KMS-11 (cell line): ENCODE measurements at regions not wholly inside any gene's neighbourhood (a gene's known extent, or its start where the extent isn't known, plus 50 kb on each side); places are given as distances from the start of the nearest gene placed in this dataset.

Experiments
- H2AFZ ChIP-seq: fragments of 200-600 bp; sonication (generic); 2 replicates; pipeline ENCODE4 v1.6.1; 2016; ENCODE audit warnings: antibody characterized with exemption, mixed run types, low read depth
- H3K27ac ChIP-seq: fragments of 200-600 bp; sonication (generic); 2 replicates; pipeline ENCODE4 v1.6.1; 2016; ENCODE audit warnings: mild to moderate bottlenecking, mixed run types
- H3K27me3 ChIP-seq: fragments of 200-600 bp; sonication (generic); 2 replicates; pipeline ENCODE4 v1.6.1; 2017; ENCODE audit warnings: mild to moderate bottlenecking, low read depth, mixed run types, moderate library complexity; ENCODE audit not compliant: insufficient read depth
- H3K36me3 ChIP-seq: fragments of 200-600 bp; sonication (generic); 2 replicates; pipeline ENCODE4 v1.6.1; 2017; ENCODE audit warnings: mild to moderate bottlenecking, mixed run types; ENCODE audit not compliant: insufficient read depth
- H3K4me1 ChIP-seq: fragments of 200-600 bp; sonication (generic); 2 replicates; pipeline ENCODE4 v1.6.1; 2016; ENCODE audit warnings: mild to moderate bottlenecking, low read depth, mixed run types; ENCODE audit not compliant: poor library complexity, severe bottlenecking
- H3K4me2 ChIP-seq: fragments of 200-600 bp; sonication (generic); 2 replicates; pipeline ENCODE4 v1.7.0; 2016; ENCODE audit warnings: mild to moderate bottlenecking, mixed run types
- H3K4me3 ChIP-seq: fragments of 200-600 bp; sonication (generic); IDR thresholded peaks from 2 replicates; pipeline ENCODE4 v1.6.1; 2017; ENCODE audit warnings: low read depth, low read length, mixed read lengths; ENCODE audit not compliant: insufficient read depth
- H3K79me2 ChIP-seq: fragments of 200-600 bp; sonication (generic); 2 replicates; pipeline ENCODE4 v1.6.1; 2016; ENCODE audit warnings: low read depth, mixed run types; ENCODE audit not compliant: insufficient read depth
- H3K9ac ChIP-seq: fragments of 200-600 bp; sonication (generic); 2 replicates; pipeline ENCODE4 v1.6.1; 2016; ENCODE audit warnings: mild to moderate bottlenecking, mixed run types
- H4K20me1 ChIP-seq: fragments of 200-600 bp; sonication (generic); 2 replicates; pipeline ENCODE4 v1.6.1; 2016; ENCODE audit warnings: mild to moderate bottlenecking, mixed run types; ENCODE audit not compliant: insufficient read depth
- TF ChIP-seq, protein P1 (sequence below): fragments of 200-600 bp; sonication (generic); conservative IDR thresholded peaks from 2 replicates; pipeline ENCODE4 v1.6.1; 2017; ENCODE audit warnings: low read depth, mild to moderate bottlenecking, antibody characterized with exemption, low read length, moderate library complexity, mixed read lengths

DNA sequence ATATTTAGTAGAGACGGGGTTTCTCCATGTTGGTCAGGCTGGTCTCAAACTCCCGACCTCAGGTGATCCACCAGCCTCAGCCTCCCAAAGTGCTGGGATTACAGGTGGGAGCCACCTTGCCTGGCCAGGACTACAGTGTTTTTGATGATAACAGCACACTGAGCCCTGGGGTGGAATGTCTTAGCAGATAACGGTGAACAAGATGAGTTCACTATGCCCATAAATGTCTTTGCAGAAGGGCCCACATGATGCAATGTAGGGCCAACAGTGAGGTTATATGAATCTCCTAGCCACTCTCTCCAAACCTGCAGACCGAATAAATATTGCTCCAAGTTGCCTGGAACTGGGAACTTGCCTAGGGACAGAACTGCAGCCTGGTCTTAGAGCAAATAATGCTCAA, 235.1 kb downstream of the COG6 start:
- Histone ChIP-seq H3K36me3 (no peaks in the 10 kb centered on the region), H3K9ac (no peak overlapping the region), H3K4me2 (no peak overlapping the region), H3K4me1 (no peaks in the 10 kb centered on the region), H3K27me3 (no peaks in the 10 kb centered on the region), H4K20me1 (no peaks in the 10 kb centered on the region), H3K27ac (no peak overlapping the region), H3K79me2 (no peaks in the 10 kb centered on the region), H2AFZ (no peak overlapping the region), H3K4me3 (no peak overlapping the region)
- TF ChIP-seq, protein P1, sequence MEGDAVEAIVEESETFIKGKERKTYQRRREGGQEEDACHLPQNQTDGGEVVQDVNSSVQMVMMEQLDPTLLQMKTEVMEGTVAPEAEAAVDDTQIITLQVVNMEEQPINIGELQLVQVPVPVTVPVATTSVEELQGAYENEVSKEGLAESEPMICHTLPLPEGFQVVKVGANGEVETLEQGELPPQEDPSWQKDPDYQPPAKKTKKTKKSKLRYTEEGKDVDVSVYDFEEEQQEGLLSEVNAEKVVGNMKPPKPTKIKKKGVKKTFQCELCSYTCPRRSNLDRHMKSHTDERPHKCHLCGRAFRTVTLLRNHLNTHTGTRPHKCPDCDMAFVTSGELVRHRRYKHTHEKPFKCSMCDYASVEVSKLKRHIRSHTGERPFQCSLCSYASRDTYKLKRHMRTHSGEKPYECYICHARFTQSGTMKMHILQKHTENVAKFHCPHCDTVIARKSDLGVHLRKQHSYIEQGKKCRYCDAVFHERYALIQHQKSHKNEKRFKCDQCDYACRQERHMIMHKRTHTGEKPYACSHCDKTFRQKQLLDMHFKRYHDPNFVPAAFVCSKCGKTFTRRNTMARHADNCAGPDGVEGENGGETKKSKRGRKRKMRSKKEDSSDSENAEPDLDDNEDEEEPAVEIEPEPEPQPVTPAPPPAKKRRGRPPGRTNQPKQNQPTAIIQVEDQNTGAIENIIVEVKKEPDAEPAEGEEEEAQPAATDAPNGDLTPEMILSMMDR: no peak

DNA sequence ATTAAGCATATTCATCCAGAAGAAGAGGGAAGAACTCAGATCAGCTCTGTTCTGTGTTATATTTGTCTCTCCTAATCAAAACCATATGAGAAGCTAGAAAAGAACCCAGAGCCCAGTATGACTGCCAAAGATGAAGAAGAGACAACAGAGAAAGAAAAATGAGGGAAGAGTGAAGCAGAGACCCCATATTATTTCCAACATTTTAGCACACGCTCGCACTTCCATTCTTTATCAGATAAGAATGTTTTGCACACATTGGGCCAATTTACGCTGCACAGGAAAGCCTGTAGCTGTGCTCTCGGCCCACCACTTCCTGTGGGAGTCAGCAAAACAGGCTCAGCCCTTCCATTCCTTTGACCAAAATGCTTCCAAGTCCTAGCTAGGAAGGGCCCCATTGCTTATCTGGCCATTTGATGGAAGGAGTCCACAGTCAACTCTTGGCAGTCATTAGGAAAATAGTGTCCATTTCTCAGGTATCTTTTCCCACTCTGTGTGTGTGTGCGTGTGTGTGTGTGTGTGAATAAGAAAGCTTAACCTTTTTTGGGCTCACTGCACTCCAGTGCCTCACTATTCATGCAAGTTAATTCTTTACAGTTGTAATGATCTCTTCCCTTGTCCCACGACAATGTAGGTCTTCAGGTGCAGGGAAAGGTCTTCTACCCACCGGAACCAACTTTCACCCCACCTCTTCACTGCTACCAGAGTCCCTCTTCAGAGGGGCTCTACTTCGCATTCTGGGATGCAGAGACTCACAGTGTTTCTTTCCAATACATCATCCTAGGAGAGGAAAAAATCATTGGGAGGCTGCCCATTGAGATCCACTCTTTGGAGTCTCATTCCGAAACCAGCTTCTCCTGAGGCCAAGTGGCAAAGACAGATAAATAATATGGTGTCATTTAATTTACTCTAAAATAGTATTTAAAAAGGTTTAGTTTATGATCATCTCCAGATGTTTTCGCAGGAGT, 237.5 kb downstream of the COG6 start:
- no peaks in the 10 kb centered on the region for H3K36me3 ChIP-seq
- no peaks in the 10 kb centered on the region for H4K20me1 ChIP-seq
- no peak overlapping the region for H3K27ac ChIP-seq
- no peak overlapping the region for H3K4me2 ChIP-seq
- H3K79me2 ChIP-seq: no peaks in the 10 kb centered on the region
- H2AFZ ChIP-seq: no peak overlapping the region
- no peak overlapping the region for H3K9ac ChIP-seq
- H3K4me3 ChIP-seq: no peak overlapping the region
- no peaks in the 10 kb centered on the region for H3K27me3 ChIP-seq
- no peaks in the 10 kb centered on the region for H3K4me1 ChIP-seq
- TF ChIP-seq, protein P1: no peak

DNA sequence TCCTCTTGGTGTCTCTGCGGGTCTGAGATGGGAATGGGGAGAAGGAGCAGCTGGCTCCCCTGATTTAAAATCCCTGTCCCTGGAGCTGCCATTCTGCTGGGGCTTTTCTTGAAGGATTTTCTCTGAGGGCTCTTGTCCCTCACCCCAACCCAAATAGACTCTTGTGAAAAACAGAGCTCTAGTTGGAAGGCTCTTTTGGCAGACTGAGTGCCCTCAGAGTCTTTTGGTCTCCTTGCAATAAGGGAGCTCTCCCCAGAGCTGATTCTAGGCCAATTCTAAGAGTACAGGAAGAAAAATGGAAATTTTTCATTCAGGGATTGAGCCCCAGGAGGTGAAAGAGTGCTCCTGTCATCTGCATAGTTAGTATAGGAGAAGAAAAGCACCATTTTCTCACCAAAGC, 238.3 kb downstream of the COG6 start:
- Histone ChIP-seq H3K9ac (no peak overlapping the region), H3K4me2 (no peak overlapping the region), H3K4me1 (no peaks in the 10 kb centered on the region), H2AFZ (no peak overlapping the region), H3K79me2 (no peaks in the 10 kb centered on the region), H3K4me3 (no peak overlapping the region), H3K36me3 (no peaks in the 10 kb centered on the region), H3K27me3 (no peaks in the 10 kb centered on the region), H3K27ac (no peak overlapping the region), H4K20me1 (no peaks in the 10 kb centered on the region)
- TF ChIP-seq, protein P1: no peak

DNA sequence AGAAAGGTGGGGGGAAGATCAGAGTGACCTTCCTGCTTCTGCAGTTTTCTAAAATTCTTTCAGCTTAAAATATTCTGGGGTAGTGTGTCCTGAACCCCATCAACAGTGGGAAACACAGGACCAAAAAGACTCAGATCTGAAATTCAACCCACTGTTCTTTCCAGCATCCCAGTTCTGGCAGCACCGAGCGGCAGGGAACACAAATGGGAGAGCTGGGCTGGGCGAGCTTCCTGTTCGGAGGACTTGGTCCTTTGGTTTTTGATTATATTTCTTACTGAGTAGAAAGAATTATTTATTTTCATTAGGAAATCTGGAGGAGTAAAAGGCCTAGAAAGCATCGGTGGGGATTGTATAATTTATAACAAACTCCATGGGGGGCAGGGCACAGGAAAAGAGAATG, 239.1 kb downstream of the COG6 start:
- no peak overlapping the region for H3K27ac ChIP-seq
- no peaks in the 10 kb centered on the region for H3K27me3 ChIP-seq
- TF ChIP-seq, protein P1: no peak
- no peak overlapping the region for H2AFZ ChIP-seq
- H3K36me3 ChIP-seq: no peaks in the 10 kb centered on the region
- H4K20me1 ChIP-seq: no peaks in the 10 kb centered on the region
- H3K4me1 ChIP-seq: no peaks in the 10 kb centered on the region
- H3K4me3 ChIP-seq: no peak overlapping the region
- H3K4me2 ChIP-seq: no peak overlapping the region
- no peak overlapping the region for H3K9ac ChIP-seq
- H3K79me2 ChIP-seq: no peaks in the 10 kb centered on the region
